ENCODE measurements at regions not wholly inside any gene's neighbourhood (a gene's known extent, or its start where the extent isn't known, plus 50 kb on each side); places are given as distances from the start of the nearest gene placed in this dataset.

DNA sequence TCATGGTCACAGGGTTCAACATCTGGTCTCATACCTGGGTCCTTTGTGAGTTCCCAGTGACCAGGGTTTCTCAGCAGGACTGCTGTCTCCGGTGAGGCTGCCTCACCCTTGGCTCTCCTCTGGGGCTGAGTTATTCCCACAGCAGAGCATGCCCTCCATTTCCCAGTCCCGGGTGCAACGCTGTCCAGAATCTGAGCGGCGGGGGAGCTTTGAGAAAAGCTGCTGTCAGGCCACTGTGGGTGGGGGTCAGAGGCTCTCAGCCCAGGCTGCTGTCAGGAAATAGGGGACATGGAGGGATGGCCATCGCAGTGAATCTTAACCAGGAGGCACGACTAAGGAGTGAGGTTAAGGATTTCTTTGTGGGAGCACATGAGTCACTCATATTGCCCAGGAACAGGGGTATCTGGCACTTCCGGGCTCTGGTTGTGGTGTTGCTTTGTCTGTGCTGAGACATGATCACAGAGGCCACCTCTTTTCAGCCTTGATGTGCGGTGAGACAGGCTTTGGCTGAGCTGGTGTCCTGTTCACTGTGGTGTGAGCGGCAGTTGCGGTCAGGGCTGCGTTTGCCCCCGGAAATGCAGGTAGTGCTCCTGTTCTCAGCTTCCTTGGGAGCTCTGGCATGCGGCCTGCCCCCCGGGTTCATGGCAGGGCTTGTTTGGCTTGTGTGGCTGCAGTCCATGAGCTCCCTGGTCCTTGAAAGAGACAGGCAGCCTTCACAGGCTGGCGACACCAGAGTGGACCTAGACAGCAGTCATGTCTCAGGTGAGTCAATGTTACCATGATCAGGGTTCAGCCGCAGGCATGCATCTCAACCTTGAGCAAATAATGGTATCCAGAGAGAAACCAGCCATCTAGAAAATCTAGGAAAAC is 310.7 kb upstream of the MYT1L start:
- Histone ChIP-seq H3K9me3 (no peaks in the 10 kb centered on the region), H3K27me3 (no peaks in the 10 kb centered on the region), H3K27ac (no peak overlapping the region), H3K4me3 (no peak overlapping the region), H3K36me3 (no peaks in the 10 kb centered on the region), H3K4me1 (no peaks in the 10 kb centered on the region)
- DNase-seq (no peak), ATAC-seq (no peak)
- TF ChIP-seq, protein P1, sequence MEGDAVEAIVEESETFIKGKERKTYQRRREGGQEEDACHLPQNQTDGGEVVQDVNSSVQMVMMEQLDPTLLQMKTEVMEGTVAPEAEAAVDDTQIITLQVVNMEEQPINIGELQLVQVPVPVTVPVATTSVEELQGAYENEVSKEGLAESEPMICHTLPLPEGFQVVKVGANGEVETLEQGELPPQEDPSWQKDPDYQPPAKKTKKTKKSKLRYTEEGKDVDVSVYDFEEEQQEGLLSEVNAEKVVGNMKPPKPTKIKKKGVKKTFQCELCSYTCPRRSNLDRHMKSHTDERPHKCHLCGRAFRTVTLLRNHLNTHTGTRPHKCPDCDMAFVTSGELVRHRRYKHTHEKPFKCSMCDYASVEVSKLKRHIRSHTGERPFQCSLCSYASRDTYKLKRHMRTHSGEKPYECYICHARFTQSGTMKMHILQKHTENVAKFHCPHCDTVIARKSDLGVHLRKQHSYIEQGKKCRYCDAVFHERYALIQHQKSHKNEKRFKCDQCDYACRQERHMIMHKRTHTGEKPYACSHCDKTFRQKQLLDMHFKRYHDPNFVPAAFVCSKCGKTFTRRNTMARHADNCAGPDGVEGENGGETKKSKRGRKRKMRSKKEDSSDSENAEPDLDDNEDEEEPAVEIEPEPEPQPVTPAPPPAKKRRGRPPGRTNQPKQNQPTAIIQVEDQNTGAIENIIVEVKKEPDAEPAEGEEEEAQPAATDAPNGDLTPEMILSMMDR (IDR thresholded peaks at IDR 0.05): no peak
- TF ChIP-seq POLR2A (IDR thresholded peaks at IDR 0.05): no peak
- intact Hi-C loops (cut with DNase I): no loop called here
- 48% methylated on average over 6 of the region's 17 CpGs for WGBS (ENCODE audit: insufficient coverage, low coverage, low lambda C conversion rate, missing lambda C conversion rate)

DNA sequence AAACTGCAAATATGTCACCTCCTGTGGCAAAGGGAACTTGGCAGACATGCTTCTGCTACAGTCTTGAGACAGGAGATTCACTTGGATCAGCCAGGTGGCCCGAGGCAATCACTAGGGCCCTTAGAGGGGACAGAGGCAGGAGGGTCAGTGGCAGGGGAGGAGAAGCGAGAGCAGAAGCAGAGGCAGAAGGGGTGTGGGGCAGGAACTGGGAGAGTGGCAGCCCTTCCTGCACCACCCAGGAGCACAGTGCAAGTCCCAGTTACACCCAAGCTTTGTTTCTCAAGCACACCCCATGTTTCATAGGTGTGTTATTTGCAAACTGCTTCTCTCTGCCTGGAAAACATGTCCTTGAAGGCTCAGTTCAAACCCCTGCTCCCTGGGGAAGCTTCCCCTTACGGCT is 309.7 kb upstream of the MYT1L start:
- no peak for ATAC-seq
- no peak overlapping the region for H3K4me3 ChIP-seq

DNA sequence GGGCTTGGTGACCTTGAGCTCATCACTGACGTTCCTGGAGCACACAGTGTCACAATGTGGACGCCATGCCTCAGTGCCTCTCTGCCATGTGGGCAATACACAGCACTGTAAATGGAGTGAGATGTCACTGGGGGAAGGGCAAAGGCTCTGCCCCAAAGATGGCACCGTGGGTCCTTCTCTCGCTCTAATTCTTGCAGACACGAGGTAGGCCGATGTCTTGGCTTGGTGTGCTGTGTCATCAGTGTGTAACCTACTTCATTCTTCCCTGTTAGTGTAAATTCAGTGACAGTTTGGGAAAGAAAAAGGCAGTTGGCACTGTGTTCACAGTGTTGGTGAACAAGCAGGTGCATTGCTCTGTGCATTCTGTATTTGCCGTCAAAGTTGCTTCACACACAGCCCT is 309.3 kb upstream of the MYT1L start:
- intact Hi-C loops (cut with DNase I): no loop called here
- no peak overlapping the region for H3K27ac ChIP-seq
- no peaks in the 10 kb centered on the region for H3K4me1 ChIP-seq
- no peaks in the 10 kb centered on the region for H3K27me3 ChIP-seq
- H3K9me3 ChIP-seq: no peaks in the 10 kb centered on the region
- H3K4me3 ChIP-seq: no peak overlapping the region
- TF ChIP-seq POLR2A (IDR thresholded peaks at IDR 0.05): no peak
- TF ChIP-seq, protein P1 (IDR thresholded peaks at IDR 0.05): no peak
- DNase-seq (no peak), ATAC-seq (no peak)
- no peaks in the 10 kb centered on the region for H3K36me3 ChIP-seq
- WGBS (ENCODE audit: insufficient coverage, low coverage, low lambda C conversion rate, missing lambda C conversion rate): 30% methylated on average over 3 of the region's 7 CpGs

More for the DNA sequence above, 309.7 kb upstream of the MYT1L start:
- H3K4me1 ChIP-seq: no peaks in the 10 kb centered on the region
- no peaks in the 10 kb centered on the region for H3K9me3 ChIP-seq
- no peak for DNase-seq
- no peaks in the 10 kb centered on the region for H3K27me3 ChIP-seq
- 19% methylated on average over 2 of the region's 3 CpGs for WGBS (ENCODE audit: insufficient coverage, low coverage, low lambda C conversion rate, missing lambda C conversion rate)
- TF ChIP-seq POLR2A (IDR thresholded peaks at IDR 0.05): no peak
- TF ChIP-seq, protein P1 (IDR thresholded peaks at IDR 0.05): no peak
- no peak overlapping the region for H3K27ac ChIP-seq
- intact Hi-C loops (cut with DNase I): no loop called here
- H3K36me3 ChIP-seq: no peaks in the 10 kb centered on the region

DNA sequence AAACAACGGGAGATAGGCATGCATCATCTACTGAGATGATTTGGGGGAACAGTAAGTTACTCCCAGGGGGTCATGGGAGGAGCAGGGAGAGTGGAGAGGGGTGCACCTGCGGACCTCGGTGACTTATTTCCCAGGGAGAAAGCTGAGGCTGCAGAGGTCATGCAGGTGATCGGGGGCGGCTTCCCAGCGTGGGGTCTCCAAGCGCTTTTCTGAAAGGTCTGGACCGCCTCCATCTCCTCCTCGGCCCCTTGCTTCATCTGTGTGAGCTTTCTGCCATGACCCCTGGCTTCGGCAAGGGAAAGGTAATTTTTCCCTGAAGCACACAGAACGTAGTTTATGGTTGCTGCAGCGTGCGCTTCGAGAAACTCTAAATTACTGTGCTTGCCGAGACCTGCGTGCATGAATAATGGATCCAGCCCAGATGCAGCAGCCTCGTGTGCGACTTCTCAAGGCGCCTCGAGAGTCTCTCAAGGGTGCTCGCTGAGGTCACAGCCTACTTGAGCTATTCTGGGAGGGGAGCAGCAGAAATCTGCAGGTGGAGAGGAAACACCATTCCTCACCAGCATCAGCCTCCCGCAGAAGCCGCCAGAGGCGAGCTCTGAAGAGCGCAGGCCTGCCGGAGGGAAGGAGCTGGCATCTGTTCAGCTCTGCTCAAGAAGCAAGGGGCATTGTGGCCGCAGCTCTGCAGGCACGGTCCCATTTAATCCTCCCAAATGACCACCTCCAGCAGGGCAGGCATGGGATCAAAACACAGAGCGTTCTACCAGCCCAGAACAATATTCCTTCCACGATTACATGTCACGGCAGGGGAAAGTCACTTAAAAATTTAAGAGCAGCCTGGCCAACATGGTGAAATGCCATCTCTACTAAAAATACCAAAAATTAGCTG is 308.4 kb upstream of the MYT1L start:
- no peak for ATAC-seq
- H3K27me3 ChIP-seq: no peaks in the 10 kb centered on the region
- H3K9me3 ChIP-seq: no peaks in the 10 kb centered on the region
- TF ChIP-seq POLR2A (IDR thresholded peaks at IDR 0.05): no peak
- TF ChIP-seq, protein P1 (IDR thresholded peaks at IDR 0.05): no peak
- H3K4me3 ChIP-seq: no peak overlapping the region
- intact Hi-C loops (cut with DNase I): no loop called here
- no peak for DNase-seq
- H3K4me1 ChIP-seq: no peaks in the 10 kb centered on the region
- 58% methylated on average over 9 of the region's 31 CpGs for WGBS (ENCODE audit: insufficient coverage, low coverage, low lambda C conversion rate, missing lambda C conversion rate)
- no peaks in the 10 kb centered on the region for H3K36me3 ChIP-seq
- no peak overlapping the region for H3K27ac ChIP-seq

Measured in right lobe of liver (tissue), 6 donors.